CD4-positive, alpha-beta T cell (primary cell): ENCODE measurements at regions not wholly inside any gene's neighbourhood (a gene's known extent, or its start where the extent isn't known, plus 50 kb on each side); places are given as distances from the start of the nearest gene placed in this dataset.

Experiments
- ATAC-seq: fragments of 200-7000 bp; cut with Tn5 transposase; one replicate; pipeline ENCODE4 v1.10.0; 2022; ENCODE audit warnings: mild to moderate bottlenecking; ENCODE audit not compliant: poor library complexity
- CTCF ChIA-PET: fragments of 350-600 bp; sonication (Branson Sonifier 250); formaldehyde crosslinking; loops from one replicate; lab custom pipeline; 2021; ENCODE audit warnings: antibody characterized with exemption, inconsistent platforms; lab: Charles Lee
- POLR2A ChIA-PET: fragments of 350-600 bp; sonication (Branson Sonifier 250); formaldehyde crosslinking; loops from one replicate; lab custom pipeline; 2021; ENCODE audit warnings: antibody characterized with exemption, inconsistent platforms; lab: Charles Lee
- DNase-seq, 14 experiments: peaks; one replicate each; pipeline ENCODE4 v3.0.0-alpha.2; 2013 to 2020; ENCODE audit warnings: mixed read lengths in 2 of 14
- H3K27ac ChIP-seq, 2 donors: one replicate each; pipeline versions ENCODE4 v1.5.1 to v1.7.0; 2013; ENCODE audit warnings: low read length in 2 of 2, low read depth in 1 of 2, mild to moderate bottlenecking in 1 of 2
- H3K27me3 ChIP-seq, 2 experiments: 1 replicate in 1 of 2; 2 replicates in 1 of 2; pipeline versions ENCODE4 v1.6.1 to v1.7.0; 2013; ENCODE audit warnings: low read length in 2 of 2, control low read depth in 1 of 2, mild to moderate bottlenecking in 1 of 2, moderate library complexity in 1 of 2; ENCODE audit not compliant: insufficient read depth in 2 of 2, control insufficient read depth in 1 of 2
- H3K36me3 ChIP-seq: one replicate; pipeline ENCODE4 v1.6.1; 2013; ENCODE audit warnings: low read length, control low read depth; ENCODE audit not compliant: insufficient read depth
- H3K4me1 ChIP-seq: one replicate; pipeline ENCODE4 v1.6.1; 2013; ENCODE audit warnings: low read length, control low read depth; ENCODE audit not compliant: insufficient read depth
- H3K4me3 ChIP-seq: one replicate; pipeline ENCODE4 v1.5.1; 2013; ENCODE audit warnings: mild to moderate bottlenecking, low read length, moderate library complexity
- H3K9me3 ChIP-seq, 2 experiments: 1 replicate in 1 of 2; 2 replicates in 1 of 2; pipeline versions ENCODE4 v1.6.1 to v1.7.0; 2013; ENCODE audit warnings: low read length in 2 of 2, mild to moderate bottlenecking in 2 of 2, control low read depth in 1 of 2, moderate library complexity in 1 of 2; ENCODE audit not compliant: control insufficient read depth in 1 of 2, insufficient read depth in 1 of 2
- H3K27ac Mint-ChIP-seq: one replicate; pipeline ENCODE4 v1.8.0; 2020; ENCODE audit warnings: mixed read lengths
- H3K27me3 Mint-ChIP-seq: one replicate; pipeline ENCODE4 v1.8.0; 2021; ENCODE audit warnings: mixed read lengths
- H3K36me3 Mint-ChIP-seq: one replicate; pipeline ENCODE4 v1.8.0; 2021; ENCODE audit warnings: low read depth, mixed read lengths
- H3K4me1 Mint-ChIP-seq: one replicate; pipeline ENCODE4 v1.8.0; 2021; ENCODE audit warnings: low read depth, mixed read lengths
- H3K4me3 Mint-ChIP-seq: one replicate; pipeline ENCODE4 v1.8.0; 2020; ENCODE audit warnings: mild to moderate bottlenecking, mixed read lengths
- H3K9me3 Mint-ChIP-seq: one replicate; pipeline ENCODE4 v1.8.0; 2020; ENCODE audit warnings: mixed read lengths
- CTCF ChIP-seq: fragments of 200-600 bp; IDR thresholded peaks from one replicate; pipeline ENCODE4 v1.8.0; 2022; ENCODE audit warnings: antibody characterized with exemption, mild to moderate bottlenecking
- intact Hi-C, 2 experiments: fragments of 100-400 bp; cut with DNase I in 1 of 2; cut with micrococcal nuclease in 1 of 2; formaldehyde crosslinking; loops; one replicate each; pipeline versions ENCODE4 v1.15.1 to v1.9.0; 2023 to 2025; cut with DNase I, micrococcal nuclease

GRCh38 chr3:75078290-75078689, 463.8 kb upstream of the CNTN3 start:
- Histone ChIP-seq H3K4me1 (no peaks in the 10 kb centered on the region), H3K9me3 (no peaks in the 10 kb centered on the region), H3K4me3 (no peak overlapping the region), H3K27ac (no peak overlapping the region), H3K36me3 (no peaks in the 10 kb centered on the region), H3K27me3 (no peaks in the 10 kb centered on the region)
- Mint-ChIP-seq H3K9me3 (peaks cover 7% of the 10 kb centered on the region), H3K4me3 (no peak overlapping the region), H3K27ac (no peak overlapping the region), H3K36me3 (no peaks in the 10 kb centered on the region), H3K27me3 (no peaks in the 10 kb centered on the region), H3K4me1 (no peaks in the 10 kb centered on the region)
- intact Hi-C loops: no loop called here
- no peak for ATAC-seq
- ChIA-PET POLR2A (no interaction called here), CTCF (no interaction called here)
- DNase-seq: no peak
- no peak for TF ChIP-seq CTCF

GRCh38 chr3:75082845-75083244, 468.4 kb upstream of the CNTN3 start:
- POLR2A ChIA-PET: no interaction called here
- Mint-ChIP-seq H3K27ac (no peak overlapping the region), H3K36me3 (no peaks in the 10 kb centered on the region), H3K4me3 (no peak overlapping the region), H3K4me1 (no peaks in the 10 kb centered on the region), H3K27me3 (no peaks in the 10 kb centered on the region), H3K9me3 (peaks cover 5% of the 10 kb centered on the region)
- CTCF ChIA-PET: no interaction called here
- intact Hi-C loops: no loop called here
- Histone ChIP-seq H3K27ac (no peak overlapping the region), H3K4me1 (no peaks in the 10 kb centered on the region), H3K36me3 (no peaks in the 10 kb centered on the region), H3K9me3 (no peaks in the 10 kb centered on the region), H3K4me3 (no peak overlapping the region), H3K27me3 (no peaks in the 10 kb centered on the region)
- DNase-seq: no peak
- TF ChIP-seq CTCF: no peak
- no peak for ATAC-seq

GRCh38 chr3:75089841-75090240, 475.4 kb upstream of the CNTN3 start:
- ChIA-PET CTCF (no interaction called here), POLR2A (no interaction called here)
- Histone ChIP-seq H3K36me3 (no peaks in the 10 kb centered on the region), H3K4me1 (no peaks in the 10 kb centered on the region), H3K27ac (no peak overlapping the region), H3K4me3 (no peak overlapping the region), H3K27me3 (no peaks in the 10 kb centered on the region), H3K9me3 (no peaks in the 10 kb centered on the region)
- Mint-ChIP-seq H3K4me3 (no peak overlapping the region), H3K36me3 (no peaks in the 10 kb centered on the region), H3K27me3 (no peaks in the 10 kb centered on the region), H3K4me1 (no peaks in the 10 kb centered on the region), H3K27ac (no peak overlapping the region), H3K9me3 (no peaks in the 10 kb centered on the region)
- DNase-seq (no peak), ATAC-seq (no peak)
- TF ChIP-seq CTCF: no peak
- intact Hi-C loops: no loop called here
